Chondrocyte (in vitro differentiated cells): ENCODE measurements at regions not wholly inside any gene's neighbourhood (a gene's known extent, or its start where the extent isn't known, plus 50 kb on each side); places are given as distances from the start of the nearest gene placed in this dataset.

Experiments used
- DNase-seq: peaks from one replicate; pipeline ENCODE4 v3.0.0; 2021; ENCODE audit warnings: mixed read lengths, low spot score
- H3K27ac Mint-ChIP-seq: one replicate; pipeline ENCODE4 v1.8.0; 2021; ENCODE audit warnings: mild to moderate bottlenecking, moderate library complexity, mixed read lengths; ENCODE audit not compliant: unreplicated experiment
- H3K27me3 Mint-ChIP-seq: 2 replicates; pipeline ENCODE4 v1.8.0; 2021; ENCODE audit warnings: low read depth, mixed read lengths
- H3K36me3 Mint-ChIP-seq: 2 replicates; pipeline ENCODE4 v1.8.0; 2021; ENCODE audit warnings: low read depth, mixed read lengths
- H3K4me1 Mint-ChIP-seq: 2 replicates; pipeline ENCODE4 v1.8.0; 2021; ENCODE audit warnings: low read depth, mild to moderate bottlenecking, mixed read lengths
- H3K4me3 Mint-ChIP-seq: one replicate; pipeline ENCODE4 v1.8.0; 2021; ENCODE audit warnings: mild to moderate bottlenecking, moderate library complexity, mixed read lengths; ENCODE audit not compliant: unreplicated experiment
- H3K9me3 Mint-ChIP-seq: 2 replicates; pipeline ENCODE4 v1.8.0; 2021; ENCODE audit warnings: low read depth, mixed read lengths
- CTCF ChIP-seq: fragments of 200-600 bp; sonication (generic); IDR thresholded peaks from 2 replicates; pipeline ENCODE4 v1.5.0; 2021; ENCODE audit warnings: antibody characterized with exemption, mild to moderate bottlenecking, moderate library complexity

GRCh38 chr4:164068392-164068791 lies 573.9 kb downstream of the TMA16 start:
- Mint-ChIP-seq H3K27ac (no peak overlapping the region), H3K27me3 (no peaks in the 10 kb centered on the region), H3K9me3 (peaks cover 40% of the 10 kb centered on the region), H3K36me3 (peaks cover 3% of the 10 kb centered on the region), H3K4me1 (peaks cover 11% of the 10 kb centered on the region), H3K4me3 (no peak overlapping the region)
- no peak for TF ChIP-seq CTCF
- peak; percentile 89 for DNase-seq

- H3K9me3 Mint-ChIP-seq = peaks cover 32% of the 10 kb centered on the region
- no peak for TF ChIP-seq CTCF
Observed at GRCh38 chr4:164070625-164071024, 576.1 kb downstream of the TMA16 start.

GRCh38 chr4:164081371-164081770 lies 586.9 kb downstream of the TMA16 start:
- Mint-ChIP-seq H3K36me3 (peaks cover 4% of the 10 kb centered on the region), H3K27me3 (peaks cover 3% of the 10 kb centered on the region), H3K9me3 (peaks cover 14% of the 10 kb centered on the region), H3K4me1 (no peaks in the 10 kb centered on the region), H3K27ac (no peak overlapping the region), H3K4me3 (no peak overlapping the region)
- no peak for DNase-seq
- no peak for TF ChIP-seq CTCF

More at GRCh38 chr4:164070625-164071024, 576.1 kb downstream of the TMA16 start:
- Mint-ChIP-seq H3K4me1 (peaks cover 28% of the 10 kb centered on the region), H3K4me3 (no peak overlapping the region), H3K27me3 (no peaks in the 10 kb centered on the region), H3K27ac (no peak overlapping the region), H3K36me3 (peaks cover 3% of the 10 kb centered on the region)
- DNase-seq = no peak

GRCh38 chr4:164081801-164082200 lies 587.3 kb downstream of the TMA16 start:
- no peak overlapping the region for H3K4me3 Mint-ChIP-seq
- no peak overlapping the region for H3K27ac Mint-ChIP-seq
- no peak for TF ChIP-seq CTCF
- H3K27me3 Mint-ChIP-seq = peaks cover 3% of the 10 kb centered on the region
- H3K36me3 Mint-ChIP-seq = peaks cover 4% of the 10 kb centered on the region
- H3K9me3 Mint-ChIP-seq = peaks cover 10% of the 10 kb centered on the region
- no peaks in the 10 kb centered on the region for H3K4me1 Mint-ChIP-seq
- DNase-seq = no peak

GRCh38 chr4:164087733-164088132 lies 593.2 kb downstream of the TMA16 start:
- Mint-ChIP-seq H3K4me1 (no peaks in the 10 kb centered on the region), H3K36me3 (no peaks in the 10 kb centered on the region), H3K27ac (no peak overlapping the region), H3K4me3 (no peak overlapping the region), H3K27me3 (peaks cover 1% of the 10 kb centered on the region), H3K9me3 (no peaks in the 10 kb centered on the region)
- DNase-seq = no peak
- no peak for TF ChIP-seq CTCF
